K562 (cell line): ENCODE measurements at regions not wholly inside any gene's neighbourhood (a gene's known extent, or its start where the extent isn't known, plus 50 kb on each side); places are given as distances from the start of the nearest gene placed in this dataset.

ENCODE experiments used
- ATAC-seq: fragments of 200-7000 bp; cut with Tn5 transposase; 3 replicates; pipeline ENCODE4 v1.9.1; 2020; ENCODE audit warnings: moderate library complexity
- BruUV-seq: library from RNA; stranded (reverse); fragments of 400-500 nt; replicated peaks from 2 replicates; lab custom pipeline; 2021; lab: Mats Ljungman, UMichigan
- CTCF ChIA-PET: fragments of 300-600 bp; formaldehyde crosslinking; extraction: SDS; loops from one replicate; lab custom pipeline; 2021; ENCODE audit warnings: low intra/inter-chr PET ratio; lab: Yijun Ruan, JAX
- POLR2A ChIA-PET: fragments of 300-600, 350-650 bp; sonication (Branson Sonifier 250); formaldehyde crosslinking; extraction: SDS; loops from one replicate; lab custom pipeline; 2021; ENCODE audit warnings: antibody characterized with exemption, inconsistent platforms; lab: Yijun Ruan, JAX
- DNase-seq, 4 experiments: peaks; one replicate each; pipeline versions ENCODE4 v3.0.0 to v3.0.0-alpha.2; 2011 to 2018; ENCODE audit warnings: low spot score in 3 of 4, mixed read lengths in 3 of 4; ENCODE audit errors: extremely low read depth in 1 of 4
- FAIRE-seq: peaks from 2 replicates; lab custom pipeline; 2011; peaks lifted over from hg19 to GRCh38; lab: Jason Lieb, UNC
- H2AFZ ChIP-seq: 2 replicates; pipeline ENCODE4 v1.6.0; 2011; ENCODE audit warnings: low read depth, low read length, control low read depth, inconsistent platforms
- H3K27ac ChIP-seq: fragments of 200-600 bp; 3 replicates; pipeline ENCODE4 v1.8.0; 2011; ENCODE audit warnings: low read depth, mild to moderate bottlenecking, control low read depth, inconsistent platforms, low read length, moderate library complexity, mixed read lengths; ENCODE audit errors: extremely low read depth
- H3K27me3 ChIP-seq, 2 experiments: fragments of 300-600 bp in 1 of 2; 2 replicates in 1 of 2; 3 replicates in 1 of 2; pipeline versions ENCODE4 v1.6.0 to v1.8.0; 2011; ENCODE audit warnings: inconsistent platforms in 2 of 2, low read length in 2 of 2, mild to moderate bottlenecking in 1 of 2, mixed read lengths in 1 of 2, moderate library complexity in 1 of 2; ENCODE audit not compliant: control insufficient read depth in 2 of 2, insufficient read depth in 2 of 2
- H3K36me3 ChIP-seq: fragments of 300-600 bp; 3 replicates; pipeline ENCODE4 v1.8.0; 2011; ENCODE audit warnings: mild to moderate bottlenecking, low read length, inconsistent platforms; ENCODE audit not compliant: control insufficient read depth, insufficient read depth
- H3K4me1 ChIP-seq, 2 experiments: fragments of 200-600 bp in 1 of 2; replicated peaks in 1 of 2; 2 replicates in 1 of 2; 3 replicates in 1 of 2; pipeline versions ENCODE4 v1.5.1 to v1.8.0; 2011; ENCODE audit warnings: inconsistent platforms in 2 of 2, low read length in 2 of 2, mild to moderate bottlenecking in 1 of 2, mixed read lengths in 1 of 2, moderate library complexity in 1 of 2; ENCODE audit not compliant: control insufficient read depth in 2 of 2, insufficient read depth in 2 of 2
- H3K4me2 ChIP-seq: 2 replicates; pipeline ENCODE4 v1.6.1; 2011; ENCODE audit warnings: low read length, control low read depth, inconsistent platforms, mixed read lengths; ENCODE audit not compliant: insufficient read depth
- H3K4me3 ChIP-seq: fragments of 200-600 bp; sonication (generic), shearing (Covaris generic); 2 replicates; pipeline ENCODE4 v1.5.1; 2016; ENCODE audit warnings: control low read depth, inconsistent platforms
- H3K79me2 ChIP-seq: fragments of 200-600 bp; 3 replicates; pipeline ENCODE4 v1.8.0; 2011; ENCODE audit warnings: low read length, inconsistent platforms; ENCODE audit not compliant: control insufficient read depth, insufficient read depth
- H3K9ac ChIP-seq, 2 experiments: 2 replicates each; pipeline versions ENCODE4 v1.6.0 to v1.6.1; 2011; ENCODE audit warnings: low read depth in 2 of 2, low read length in 2 of 2, control low read depth in 1 of 2, inconsistent platforms in 1 of 2, mild to moderate bottlenecking in 1 of 2, mixed read lengths in 1 of 2; ENCODE audit not compliant: insufficient read depth in 1 of 2
- H3K9me1 ChIP-seq: one replicate; pipeline ENCODE4 v1.6.0; 2011; ENCODE audit warnings: inconsistent platforms, mild to moderate bottlenecking, low read length, moderate library complexity; ENCODE audit not compliant: control insufficient read depth, insufficient read depth
- H3K9me3 ChIP-seq: replicated peaks from 2 replicates; pipeline ENCODE4 v1.5.1; 2011; ENCODE audit warnings: low read depth, low read length, inconsistent platforms; ENCODE audit not compliant: control insufficient read depth, insufficient read depth
- H4K20me1 ChIP-seq: replicated peaks from 2 replicates; pipeline ENCODE4 v1.6.1; 2011; ENCODE audit warnings: low read length, inconsistent platforms, mixed read lengths; ENCODE audit not compliant: control insufficient read depth, insufficient read depth
- BRCA1 ChIP-seq, 2 experiments: fragments of 450-650 bp in 1 of 2; sonication (generic) in 1 of 2; formaldehyde crosslinking in 1 of 2; IDR thresholded peaks; 2 replicates each; pipeline versions ENCODE4 v1.5.0 to v1.6.1; 2017 to 2020; ENCODE audit warnings: mild to moderate bottlenecking in 1 of 2, missing genetic modification reagents in 1 of 2
- ELF1 ChIP-seq: fragments of 200-800 bp; sonication (Bioruptor generic); IDR thresholded peaks from 2 replicates; pipeline ENCODE4 v1.6.1; 2016; ENCODE audit warnings: missing genetic modification characterization, missing compliant biosample characterization
- HDAC1 ChIP-seq, 2 experiments: fragments of 450-650 bp; IDR thresholded peaks; 2 replicates each; pipeline ENCODE4 v1.6.1; 2016 to 2017; ENCODE audit warnings: inconsistent platforms in 1 of 2, mild to moderate bottlenecking in 1 of 2, moderate library complexity in 1 of 2
- KDM1A ChIP-seq, 2 experiments: fragments of 450-650 bp; IDR thresholded peaks; 2 replicates each; pipeline ENCODE4 v1.6.1; 2016; ENCODE audit warnings: mild to moderate bottlenecking in 2 of 2
- MYBL2 ChIP-seq, 2 experiments: fragments of 450-650 bp in 1 of 2; sonication (generic) in 1 of 2; formaldehyde crosslinking in 1 of 2; IDR thresholded peaks; 2 replicates each; pipeline versions ENCODE4 v1.6.1 to v1.8.1; 2017 to 2022; ENCODE audit warnings: borderline replicate concordance in 1 of 2, inconsistent platforms in 1 of 2, low read depth in 1 of 2, mild to moderate bottlenecking in 1 of 2, missing genetic modification reagents in 1 of 2, moderate library complexity in 1 of 2
- SOX6 ChIP-seq: fragments of 450-650 bp; IDR thresholded peaks from 2 replicates; pipeline ENCODE4 v1.6.1; 2014; ENCODE audit warnings: mild to moderate bottlenecking
- STAT5A ChIP-seq: IDR thresholded peaks from 2 replicates; pipeline ENCODE4 v1.6.1; 2012; ENCODE audit warnings: low read length, inconsistent platforms, borderline replicate concordance
- TCF15 ChIP-seq: fragments of 250-450 bp; sonication (Bioruptor Pico); IDR thresholded peaks from 2 replicates; pipeline ENCODE4 v1.8.0; 2022; ENCODE audit warnings: moderate library complexity, mild to moderate bottlenecking, inconsistent platforms
- ZNF140 ChIP-seq: fragments of 250-450 bp; sonication (Bioruptor Pico); IDR thresholded peaks from 2 replicates; pipeline ENCODE4 v1.8.0; 2021; ENCODE audit warnings: moderate library complexity, mild to moderate bottlenecking, inconsistent platforms
- ZNF589 ChIP-seq: fragments of 200-800 bp; sonication (Bioruptor generic); IDR thresholded peaks from 2 replicates; pipeline ENCODE4 v1.6.1; 2016; ENCODE audit warnings: low read depth, missing genetic modification characterization, missing compliant biosample characterization
- ZNF830 ChIP-seq: fragments of 250-450 bp; sonication (Bioruptor Pico); IDR thresholded peaks from 2 replicates; pipeline ENCODE4 v1.5.0; 2021; ENCODE audit warnings: mild to moderate bottlenecking
- in situ Hi-C: fragments of 300-500 bp; cut with MboI; formaldehyde crosslinking; loops from 4 replicates; pipeline ENCODE4 v1.15.0; 2018; ENCODE audit warnings: inconsistent platforms, mixed read lengths
- intact Hi-C: fragments of 100-400 bp; cut with micrococcal nuclease; formaldehyde crosslinking; loops from 2 replicates; pipeline ENCODE4 v1.14.2; 2022
- TF ChIP-seq, protein P1 (sequence below): fragments of 450-650 bp; IDR thresholded peaks from 2 replicates; pipeline ENCODE4 v1.6.1; 2016

GRCh38 chr13:87295636-87296035 is 375.5 kb upstream of the SLITRK5 start:
- H3K9me1 ChIP-seq = no peaks in the 10 kb centered on the region
- BruUV-seq = no TSS peak
- no peak overlapping the region for H3K9ac ChIP-seq
- no peak overlapping the region for H3K4me3 ChIP-seq
- H3K4me1 ChIP-seq = no peaks in the 10 kb centered on the region
- H2AFZ ChIP-seq = no peak overlapping the region
- no peaks in the 10 kb centered on the region for H4K20me1 ChIP-seq
- POLR2A ChIA-PET = no interaction called here
- intact Hi-C loops = no loop called here
- no peaks in the 10 kb centered on the region for H3K36me3 ChIP-seq
- CTCF ChIA-PET = no interaction called here
- in situ Hi-C loops = no loop called here
- ATAC-seq (no peak), DNase-seq (no peak), FAIRE-seq (no peak)
- no peak overlapping the region for H3K4me2 ChIP-seq
- H3K27ac ChIP-seq = no peak overlapping the region
- TF ChIP-seq TCF15 (CRISPR knock-in tag) (no peak), STAT5A (no peak), ZNF589 (no peak), MYBL2 (IDR thresholded peaks at IDR 0.05; ENCODE audit: low read depth) (no peak), MYBL2 (CRISPR knock-in tag; IDR thresholded peaks at IDR 0.05; ENCODE audit: borderline replicate concordance) (no peak), ELF1 (tag) (no peak), BRCA1 (IDR thresholded peaks at IDR 0.05) (no peak), BRCA1 (CRISPR knock-in tag; IDR thresholded peaks at IDR 0.05) (no peak), SOX6 (no peak), ZNF140 (CRISPR knock-in tag) (no peak), HDAC1 (IDR thresholded peaks at IDR 0.05) (no peak), KDM1A (IDR thresholded peaks at IDR 0.05) (no peak), ZNF830 (no peak)
- TF ChIP-seq, protein P1, sequence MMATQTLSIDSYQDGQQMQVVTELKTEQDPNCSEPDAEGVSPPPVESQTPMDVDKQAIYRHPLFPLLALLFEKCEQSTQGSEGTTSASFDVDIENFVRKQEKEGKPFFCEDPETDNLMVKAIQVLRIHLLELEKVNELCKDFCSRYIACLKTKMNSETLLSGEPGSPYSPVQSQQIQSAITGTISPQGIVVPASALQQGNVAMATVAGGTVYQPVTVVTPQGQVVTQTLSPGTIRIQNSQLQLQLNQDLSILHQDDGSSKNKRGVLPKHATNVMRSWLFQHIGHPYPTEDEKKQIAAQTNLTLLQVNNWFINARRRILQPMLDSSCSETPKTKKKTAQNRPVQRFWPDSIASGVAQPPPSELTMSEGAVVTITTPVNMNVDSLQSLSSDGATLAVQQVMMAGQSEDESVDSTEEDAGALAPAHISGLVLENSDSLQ = no peak
- no peaks in the 10 kb centered on the region for H3K9me3 ChIP-seq
- H3K79me2 ChIP-seq = no peaks in the 10 kb centered on the region
- no peaks in the 10 kb centered on the region for H3K27me3 ChIP-seq
